GM13976 (cell line): ENCODE measurements at regions not wholly inside any gene's neighbourhood (a gene's known extent, or its start where the extent isn't known, plus 50 kb on each side); places are given as distances from the start of the nearest gene placed in this dataset.

ENCODE experiments used
- DNase-seq: peaks from one replicate; pipeline ENCODE4 v3.0.0; 2012; ENCODE audit warnings: low spot score
- in situ Hi-C: fragments of 300-500 bp; cut with MboI; formaldehyde crosslinking; loops from one replicate; pipeline ENCODE4 v1.12.0; 2022; ENCODE audit warnings: low sequenced_read_pairs, mixed read lengths, inconsistent platforms; ENCODE audit not compliant: unreplicated experiment
- TF ChIP-seq, protein P1 (sequence below): IDR thresholded peaks from 2 replicates; pipeline ENCODE4 v1.5.1; 2012; ENCODE audit warnings: borderline replicate concordance, mild to moderate bottlenecking; ENCODE audit not compliant: insufficient read depth; ENCODE audit errors: extremely low read depth, missing control alignments, control extremely low read depth

DNA sequence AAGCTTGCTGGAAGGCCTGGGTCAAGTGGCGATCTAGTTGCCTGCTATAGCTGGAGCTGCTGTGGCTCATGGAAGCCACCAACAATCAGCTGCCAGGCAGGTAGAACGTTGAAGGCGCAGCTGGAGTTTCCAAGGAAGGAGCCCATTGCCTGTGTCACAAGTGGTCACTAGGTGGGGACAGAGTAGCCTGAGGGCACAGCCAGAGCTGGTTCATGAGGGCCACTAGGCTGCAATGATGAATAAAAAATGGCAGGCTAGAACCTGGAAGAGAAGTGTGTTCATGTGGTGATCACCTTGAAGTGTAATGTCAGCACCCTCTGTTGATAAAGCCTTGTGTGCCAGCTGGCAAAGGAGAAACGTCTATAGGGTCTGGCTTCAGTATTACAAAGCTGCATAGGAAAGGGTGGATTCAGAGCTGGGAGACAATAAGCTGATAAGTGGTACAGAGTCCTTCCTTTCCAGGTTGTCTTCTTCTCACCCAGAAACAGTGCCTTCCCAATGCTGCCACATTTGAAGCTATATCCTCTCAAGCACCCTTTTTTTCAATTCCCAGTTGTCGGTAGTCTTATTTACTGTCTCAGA is 165.8 kb downstream of the EMP1 start:
- TF ChIP-seq, protein P1, sequence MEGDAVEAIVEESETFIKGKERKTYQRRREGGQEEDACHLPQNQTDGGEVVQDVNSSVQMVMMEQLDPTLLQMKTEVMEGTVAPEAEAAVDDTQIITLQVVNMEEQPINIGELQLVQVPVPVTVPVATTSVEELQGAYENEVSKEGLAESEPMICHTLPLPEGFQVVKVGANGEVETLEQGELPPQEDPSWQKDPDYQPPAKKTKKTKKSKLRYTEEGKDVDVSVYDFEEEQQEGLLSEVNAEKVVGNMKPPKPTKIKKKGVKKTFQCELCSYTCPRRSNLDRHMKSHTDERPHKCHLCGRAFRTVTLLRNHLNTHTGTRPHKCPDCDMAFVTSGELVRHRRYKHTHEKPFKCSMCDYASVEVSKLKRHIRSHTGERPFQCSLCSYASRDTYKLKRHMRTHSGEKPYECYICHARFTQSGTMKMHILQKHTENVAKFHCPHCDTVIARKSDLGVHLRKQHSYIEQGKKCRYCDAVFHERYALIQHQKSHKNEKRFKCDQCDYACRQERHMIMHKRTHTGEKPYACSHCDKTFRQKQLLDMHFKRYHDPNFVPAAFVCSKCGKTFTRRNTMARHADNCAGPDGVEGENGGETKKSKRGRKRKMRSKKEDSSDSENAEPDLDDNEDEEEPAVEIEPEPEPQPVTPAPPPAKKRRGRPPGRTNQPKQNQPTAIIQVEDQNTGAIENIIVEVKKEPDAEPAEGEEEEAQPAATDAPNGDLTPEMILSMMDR, result peak; percentile 80
- in situ Hi-C loops, result loop anchor here (10.0 kb wide), 1 partner anchor 292 kb away; no protein-coding TSS in a partner anchor

DNA sequence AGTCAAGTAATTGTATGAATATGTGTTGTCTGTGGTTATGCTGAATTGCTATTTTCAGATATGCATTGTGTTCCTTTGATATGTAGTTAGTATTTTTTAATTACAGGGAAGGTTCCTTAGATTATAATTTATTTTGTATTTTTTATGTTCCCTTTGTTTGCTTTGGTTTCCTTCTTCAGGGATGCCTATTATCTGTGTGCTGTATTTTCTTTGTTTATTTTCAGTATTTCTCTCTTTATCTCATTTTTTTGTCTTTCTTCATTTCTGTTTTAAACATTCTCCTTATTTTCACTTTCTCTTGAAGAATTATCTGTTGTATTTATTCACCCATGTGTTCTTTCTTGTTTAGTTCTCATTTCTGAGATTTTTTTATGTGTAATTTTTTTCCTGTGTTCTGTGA is 163.1 kb downstream of the EMP1 start:
- no peak for DNase-seq
- in situ Hi-C loops, result loop anchor here (10.0 kb wide), 1 partner anchor 295 kb away; no protein-coding TSS in a partner anchor
- TF ChIP-seq, protein P1, result no peak

More for the DNA sequence above, 165.8 kb downstream of the EMP1 start:
- peak; percentile 58 for DNase-seq

DNA sequence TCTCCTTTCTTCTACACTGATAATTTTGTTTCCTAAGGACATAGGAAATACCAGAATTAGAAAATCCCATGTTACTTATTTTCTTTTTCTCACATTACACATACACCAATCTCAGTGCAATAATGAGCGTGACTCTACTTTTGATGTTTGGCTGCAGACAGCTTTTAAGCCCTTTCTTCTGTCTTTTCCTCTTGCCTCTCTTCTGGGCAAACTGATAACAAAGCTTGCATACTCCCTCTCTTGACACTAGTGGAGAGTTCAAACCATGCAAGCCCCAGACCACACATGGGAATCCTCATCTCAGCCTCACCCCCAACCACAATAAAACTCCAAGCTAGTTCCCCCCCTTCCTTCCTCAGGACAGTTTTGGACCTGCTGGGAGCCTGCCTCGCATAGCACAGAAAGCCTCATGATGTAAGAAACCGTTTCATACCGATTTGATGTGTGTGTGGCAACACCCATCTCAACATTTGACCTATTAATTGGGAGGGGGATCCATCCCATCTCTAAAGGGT is 161.9 kb downstream of the EMP1 start:
- in situ Hi-C loops, result no loop called here
- DNase-seq, result no peak
- TF ChIP-seq, protein P1, result no peak

DNA sequence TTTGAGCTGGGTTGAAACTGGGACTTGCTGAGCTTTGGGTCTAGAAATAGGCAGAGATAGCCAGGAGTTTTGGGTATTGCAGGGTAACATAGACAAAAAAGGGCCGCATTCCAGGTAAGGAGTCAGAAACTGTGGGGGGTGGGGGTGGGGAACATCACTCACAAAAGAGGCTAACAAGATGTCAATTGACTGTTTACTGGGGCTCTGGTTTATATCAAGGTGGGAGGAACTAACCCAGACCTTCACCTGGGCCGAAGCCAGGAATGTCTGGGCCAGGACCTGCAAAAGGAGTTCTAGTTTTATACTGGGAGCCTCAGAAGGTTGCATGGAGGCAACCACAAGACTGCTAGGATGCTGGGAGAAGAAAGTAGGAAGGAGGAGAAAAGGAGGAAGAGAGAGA is 154.4 kb downstream of the EMP1 start:
- in situ Hi-C loops, result no loop called here
- TF ChIP-seq, protein P1, result no peak
- DNase-seq, result no peak

DNA sequence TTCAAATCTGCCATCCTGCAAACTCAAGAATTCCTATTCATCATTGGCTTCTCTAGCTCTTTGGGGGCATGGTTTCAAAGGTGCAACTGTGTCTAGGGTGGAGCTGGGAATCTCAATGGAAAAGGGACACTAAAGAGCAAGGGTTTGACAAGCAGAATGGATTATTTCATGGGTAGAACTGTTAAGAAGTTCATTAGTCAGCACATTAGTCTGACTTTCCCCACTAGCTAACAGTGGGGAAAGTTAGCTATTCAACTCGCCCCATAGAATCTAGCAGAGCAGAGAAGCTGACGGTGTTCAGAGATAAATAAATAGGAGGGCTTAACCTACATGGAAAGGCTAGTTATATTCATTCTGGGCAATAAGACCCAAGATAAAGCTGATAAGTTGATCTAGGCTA is 153.9 kb downstream of the EMP1 start:
- TF ChIP-seq, protein P1, result no peak
- in situ Hi-C loops, result no loop called here
- DNase-seq, result no peak

DNA sequence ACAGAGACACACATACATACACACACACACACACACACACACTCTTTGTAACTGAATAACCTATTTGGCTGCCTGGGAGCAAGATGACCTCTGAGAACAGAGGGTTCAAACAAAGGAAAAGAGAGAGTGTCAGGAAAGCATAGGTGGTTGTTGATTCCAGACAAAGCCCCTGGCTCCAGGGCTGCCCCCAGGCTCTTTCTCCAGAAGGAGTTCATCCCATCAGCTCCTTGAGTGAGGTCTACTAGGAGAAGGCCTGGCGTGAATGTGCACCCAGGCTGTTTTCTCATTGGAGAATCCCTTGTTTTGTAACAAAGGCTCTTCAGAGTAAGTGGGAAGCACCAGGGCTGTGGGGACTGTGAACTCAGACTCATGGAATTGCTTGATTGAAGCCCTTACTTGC is 151.9 kb downstream of the EMP1 start:
- in situ Hi-C loops, result no loop called here
- no peak for DNase-seq
- TF ChIP-seq, protein P1, result no peak
